RPMI7951 (cell line): ENCODE measurements at regions not wholly inside any gene's neighbourhood (a gene's known extent, or its start where the extent isn't known, plus 50 kb on each side); places are given as distances from the start of the nearest gene placed in this dataset.
"Not testable (repeated sequence)": the region's sequence is repeated elsewhere in the genome, so short reads cannot be mapped to it uniquely, and the experiment has no call there.

Experiments used
- DNase-seq: peaks from one replicate; pipeline ENCODE4 v3.0.0-alpha.2; 2012; ENCODE audit warnings: low read depth

DNA sequence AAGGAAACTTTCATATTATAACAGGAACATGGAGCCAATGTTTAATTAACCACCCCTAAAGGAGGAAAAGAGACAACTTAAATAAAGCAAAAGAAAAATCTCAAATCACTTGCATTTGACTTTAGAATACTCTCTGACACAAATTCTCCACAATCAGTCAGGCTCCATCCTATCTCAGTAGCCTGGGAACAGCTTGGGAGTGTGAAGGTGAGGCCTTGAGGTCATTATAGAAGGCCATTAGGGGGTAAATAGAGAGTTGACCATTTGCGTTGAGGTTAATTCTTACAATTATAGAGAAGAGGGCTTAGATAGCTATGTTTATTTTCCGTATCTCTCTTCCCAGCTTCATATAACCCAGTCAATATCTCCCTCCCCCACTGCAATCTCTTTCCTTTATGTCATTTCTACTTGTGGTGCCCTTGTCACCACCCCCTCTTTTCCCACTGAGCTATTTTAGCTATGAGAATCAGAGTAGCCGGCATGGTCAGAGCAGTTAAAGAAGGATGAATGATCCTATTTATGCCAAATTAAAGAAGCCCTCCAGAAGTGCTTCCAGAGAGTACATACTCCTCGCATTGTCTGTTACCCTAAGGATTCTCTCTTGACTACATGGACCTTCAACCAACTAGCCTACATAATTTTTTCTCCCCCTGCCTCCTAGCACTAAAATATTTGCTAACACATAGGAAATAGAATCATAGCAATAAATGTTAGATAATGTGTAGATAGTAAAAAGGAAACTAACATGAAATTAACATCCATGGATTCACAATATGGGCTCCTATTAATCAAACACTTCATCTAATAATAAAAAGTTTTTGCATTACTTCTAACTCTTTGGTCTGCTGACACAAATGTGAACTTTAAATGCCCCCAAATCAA is 135.2 kb upstream of the KRR1 start:
- no peak for DNase-seq

DNA sequence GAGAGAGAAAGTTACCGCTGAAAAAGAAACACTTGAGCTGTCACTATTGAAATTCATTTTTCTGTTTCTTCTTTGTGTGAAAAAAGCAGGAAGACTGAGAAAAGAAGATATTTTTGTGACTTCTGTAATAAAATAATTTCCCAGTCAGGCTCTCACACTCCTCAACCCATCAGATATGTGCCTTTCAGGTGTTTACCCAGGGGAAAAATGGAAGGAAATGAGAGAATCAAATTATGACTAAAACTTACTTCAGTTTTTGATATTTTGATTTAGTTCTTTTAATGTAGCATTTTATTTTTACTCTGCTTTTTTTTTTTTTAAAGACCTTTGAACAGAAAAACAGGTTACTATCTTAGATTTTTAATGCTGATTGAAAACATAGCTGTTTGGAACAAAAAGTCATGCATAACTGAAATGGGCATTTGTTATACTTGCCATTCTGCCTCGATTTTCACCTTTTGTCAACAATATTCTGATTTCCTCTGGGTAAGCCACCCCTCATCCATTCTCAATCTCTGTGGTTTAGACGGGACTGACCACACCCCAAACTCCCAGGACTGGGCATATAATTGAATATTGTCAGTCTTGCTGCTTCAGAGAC is 133.2 kb upstream of the KRR1 start:
- no peak for DNase-seq

DNA sequence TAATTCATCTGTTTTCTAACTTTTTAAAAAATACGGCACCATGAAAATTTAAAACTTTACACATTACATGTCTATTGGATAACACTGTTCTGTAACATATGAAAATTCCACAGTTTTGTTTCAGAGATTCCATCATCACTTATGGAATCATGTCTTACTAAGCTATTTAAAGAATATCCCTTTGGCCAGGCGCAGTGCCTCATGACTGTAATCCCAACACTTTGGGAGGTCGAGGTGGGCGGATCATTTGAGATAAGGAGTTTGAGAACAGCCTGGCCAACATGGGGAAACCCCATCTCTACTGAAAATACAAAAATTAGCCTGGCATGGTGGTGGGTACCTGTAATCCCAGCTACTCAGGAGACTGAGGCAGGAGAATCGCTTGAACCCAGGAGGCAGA is 131.7 kb upstream of the KRR1 start:
- DNase-seq = not testable (repeated sequence)

DNA sequence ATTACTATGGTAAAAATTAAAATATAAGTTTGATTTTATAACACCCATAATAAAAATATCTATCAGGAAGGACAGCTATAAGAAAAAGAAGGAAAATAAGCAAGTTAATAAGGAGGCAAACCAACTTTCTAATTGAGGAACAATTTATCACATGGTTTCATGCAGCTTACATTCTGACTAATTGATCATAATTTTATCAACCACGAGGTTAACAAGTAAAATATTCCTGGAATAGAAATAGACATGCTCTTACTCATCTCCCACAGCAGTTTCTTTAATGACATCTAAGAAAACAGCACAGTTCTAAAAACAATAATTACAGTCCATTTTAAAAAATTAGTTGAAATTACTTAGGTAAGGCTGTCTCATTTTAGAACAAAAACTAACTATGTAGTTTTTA is 130.8 kb upstream of the KRR1 start:
- DNase-seq = no peak

DNA sequence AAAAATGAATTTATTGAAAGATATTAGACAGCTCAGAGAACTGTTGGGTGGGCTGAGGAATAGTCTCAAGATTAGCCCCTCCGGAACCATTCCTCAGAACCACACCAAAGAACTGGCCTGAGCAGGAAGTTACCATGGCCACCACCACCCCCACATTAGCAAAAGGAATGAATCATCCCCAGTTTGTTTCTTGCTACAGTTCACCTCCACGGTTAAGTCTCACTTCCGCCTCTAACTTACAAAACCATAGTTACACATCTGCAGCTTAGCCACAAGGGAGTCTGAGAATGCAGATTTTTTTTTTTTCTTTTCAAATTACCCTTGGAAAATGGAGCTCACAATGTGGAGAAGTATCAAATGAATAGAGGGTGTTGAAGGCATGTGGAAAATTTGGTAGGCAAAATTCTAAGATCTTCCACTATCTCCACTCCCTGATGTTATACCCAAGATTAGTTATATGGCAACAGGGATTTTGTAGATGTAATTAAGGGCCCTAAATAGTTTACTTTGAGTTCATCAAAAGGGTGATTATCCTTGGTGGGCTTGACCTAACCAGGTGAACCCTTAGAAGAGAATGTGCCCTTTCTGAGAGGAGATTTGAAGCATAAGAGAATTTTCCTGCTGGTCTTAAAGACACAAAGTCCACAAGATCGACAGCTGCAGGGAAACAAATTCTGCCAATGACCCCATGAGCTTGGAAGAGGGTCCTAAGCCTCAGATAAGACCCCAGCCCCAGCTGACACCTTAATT is 129.8 kb upstream of the KRR1 start:
- peak; percentile 95 for DNase-seq

DNA sequence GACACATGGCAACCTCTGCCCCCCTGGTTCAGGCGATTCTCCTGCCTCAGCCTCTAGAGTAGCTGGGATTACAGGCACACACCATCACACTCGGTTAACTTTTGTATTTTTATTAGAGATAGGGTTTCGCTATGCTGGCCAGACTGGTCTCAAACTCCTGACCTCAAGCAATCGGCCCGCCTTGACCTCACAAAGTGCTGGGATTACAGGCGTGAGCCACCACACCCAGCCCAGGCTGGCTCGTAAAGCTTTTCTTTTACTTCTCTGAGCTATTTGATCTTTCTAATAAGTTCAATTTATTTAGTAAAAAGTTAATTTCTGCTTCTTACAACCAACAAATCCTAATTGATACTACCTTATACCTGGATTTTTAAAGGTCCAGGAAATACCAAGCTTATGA is 127.4 kb upstream of the KRR1 start:
- DNase-seq = no peak

DNA sequence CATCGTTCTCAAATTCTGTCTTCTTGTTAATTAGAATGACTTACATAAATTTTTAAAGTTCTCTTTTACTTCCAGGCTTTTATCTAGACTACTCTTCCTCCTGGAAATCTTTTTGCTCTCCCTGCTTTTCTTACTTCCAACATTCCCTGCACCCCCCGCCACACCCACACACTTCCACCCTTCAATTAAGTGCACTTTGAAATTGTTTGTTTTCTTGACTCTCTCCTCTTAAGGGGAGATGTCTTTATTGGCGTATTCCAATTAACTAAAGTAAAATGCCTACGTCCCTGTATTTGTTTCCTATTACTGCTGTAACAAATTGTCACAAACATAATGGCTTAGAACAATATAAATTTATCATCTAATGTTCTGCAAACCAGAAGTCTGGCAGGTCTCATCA is 125.2 kb upstream of the KRR1 start:
- DNase-seq = no peak

DNA sequence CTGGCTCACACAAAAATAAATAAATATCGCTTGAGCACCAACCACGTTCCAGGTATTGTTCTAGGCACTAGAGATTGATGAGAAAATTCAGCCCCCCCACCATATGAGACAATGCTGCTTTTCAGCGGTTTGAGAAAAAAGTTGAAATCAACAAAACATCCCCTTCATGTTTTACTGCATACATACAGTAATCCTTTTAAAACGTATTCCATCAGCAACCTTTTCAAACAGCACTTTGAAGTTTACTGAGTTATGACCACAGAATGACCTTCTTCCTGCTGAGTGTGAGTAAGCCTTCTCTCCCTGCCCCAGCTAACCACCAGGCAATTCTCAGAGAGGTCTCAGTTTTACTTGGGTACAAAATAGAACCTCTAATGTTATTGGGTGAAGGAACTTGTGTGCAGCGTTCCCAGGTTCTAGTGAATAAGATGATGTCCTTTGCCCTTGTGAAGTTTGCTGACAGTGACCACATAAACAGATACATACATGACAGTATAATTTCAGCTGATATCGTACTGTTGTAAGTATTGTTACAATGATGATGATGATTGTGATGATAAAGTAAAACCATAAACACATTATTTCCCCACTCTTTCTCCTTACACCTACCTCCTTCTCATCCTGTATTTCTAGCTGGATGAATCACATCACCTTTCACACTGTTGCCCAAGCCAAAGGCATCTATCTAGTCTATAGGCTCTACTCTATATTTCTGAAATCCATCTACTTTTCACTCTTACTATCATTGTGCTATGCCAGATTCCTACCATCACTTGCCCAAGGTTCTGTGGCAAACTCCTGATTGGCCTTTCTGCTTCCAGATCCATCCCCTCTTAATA is 124.4 kb upstream of the KRR1 start:
- peak; percentile 95 for DNase-seq

DNA sequence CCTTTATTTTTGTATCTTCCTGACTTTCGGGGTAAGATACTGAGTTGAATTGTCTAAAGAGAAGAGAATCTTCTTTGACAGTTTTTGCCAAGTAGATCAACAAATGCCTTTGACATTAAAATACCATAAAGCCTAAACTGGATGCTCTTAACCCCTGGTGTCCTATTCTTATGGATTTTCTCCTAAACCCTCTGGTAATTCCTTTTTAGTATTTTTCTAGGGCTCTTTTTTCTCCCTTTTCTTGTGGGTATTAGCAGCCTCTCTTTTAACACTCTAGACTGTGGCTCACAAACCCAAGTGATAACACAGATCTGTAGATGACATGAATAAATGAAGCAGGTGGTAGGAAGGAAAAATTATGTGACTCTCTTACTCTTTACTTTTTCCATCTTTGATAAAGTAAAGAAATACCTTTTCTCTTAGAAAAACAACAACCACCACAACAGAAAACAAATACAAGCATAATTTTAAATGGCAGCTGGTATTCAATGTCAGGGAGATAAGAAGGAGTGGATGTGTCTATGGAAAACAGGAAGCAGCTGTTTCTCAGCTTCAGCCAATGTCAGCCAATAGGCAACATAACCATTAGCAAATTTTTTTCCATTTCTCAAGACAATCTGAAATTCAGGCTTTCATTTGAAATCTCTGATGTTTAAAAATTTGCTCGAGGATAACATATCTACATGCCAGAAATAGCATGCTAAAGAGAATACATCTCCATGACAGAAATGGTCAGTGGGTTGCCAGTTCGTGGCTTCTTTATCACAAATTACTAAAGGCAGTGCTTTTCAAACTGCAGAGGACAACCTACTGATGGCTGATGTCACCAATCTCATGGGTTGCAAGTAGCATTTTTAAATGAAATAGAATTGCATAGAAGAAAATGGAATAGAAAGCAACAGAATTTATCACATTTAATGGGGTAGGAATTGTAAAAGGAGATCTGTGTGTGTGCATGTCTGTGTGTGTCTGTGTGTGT is 123.1 kb upstream of the KRR1 start:
- no peak for DNase-seq

DNA sequence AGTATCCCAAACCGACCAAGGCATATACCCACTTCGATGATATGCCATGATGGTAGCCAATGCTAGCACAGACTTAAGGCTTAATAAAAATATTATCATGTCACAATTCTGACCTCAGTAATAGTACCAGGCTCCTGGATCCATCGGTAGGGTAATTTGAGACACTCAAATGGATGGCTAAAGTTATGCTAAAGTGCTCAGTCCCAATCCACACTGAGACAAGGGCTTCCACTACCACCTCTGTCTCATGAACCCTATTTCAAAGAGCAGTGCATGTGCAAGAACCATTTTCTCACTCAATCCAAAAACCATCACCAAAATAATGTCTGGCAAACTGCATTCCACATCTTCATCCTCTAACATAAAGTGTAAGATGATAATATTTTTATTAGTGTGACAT is 122.4 kb upstream of the KRR1 start:
- no peak for DNase-seq

DNA sequence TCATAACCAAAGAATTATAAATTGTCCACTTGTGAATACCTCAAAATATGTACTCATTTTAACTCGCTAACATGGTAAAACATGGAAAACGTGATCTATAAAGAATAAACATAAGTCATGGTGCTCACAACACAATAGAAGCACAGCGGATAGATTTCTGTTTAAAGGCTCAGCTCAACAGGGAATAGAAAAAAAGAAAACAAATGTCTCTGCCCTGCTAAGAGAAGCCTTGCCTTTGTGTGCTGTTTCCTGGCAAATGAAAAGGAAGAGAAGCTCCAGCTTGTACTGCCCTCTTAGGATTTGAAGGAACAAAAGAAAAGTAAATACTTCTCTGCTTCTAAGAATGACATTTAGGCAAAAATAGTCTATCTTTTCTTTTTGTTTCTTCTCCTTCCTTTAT is 121.0 kb upstream of the KRR1 start:
- DNase-seq = no peak

DNA sequence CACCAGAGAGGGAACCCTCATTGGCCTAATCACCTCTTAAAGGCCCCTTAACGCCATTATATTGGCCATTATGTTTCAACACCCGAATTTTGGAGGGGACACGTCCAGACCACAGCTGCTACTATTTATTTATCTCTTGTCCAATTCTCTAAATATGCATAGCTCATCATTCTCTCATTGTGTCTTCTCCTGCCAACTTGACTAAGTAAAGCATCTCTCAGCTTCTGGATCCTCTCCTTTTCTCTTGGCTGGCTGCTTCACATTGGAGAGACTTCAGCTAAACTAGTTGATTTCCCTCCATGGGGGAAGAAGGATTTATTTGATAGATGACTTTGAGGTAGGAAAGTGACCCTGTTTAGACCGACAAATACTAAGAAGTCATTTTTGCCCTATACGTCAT is 120.4 kb upstream of the KRR1 start:
- DNase-seq = no peak

DNA sequence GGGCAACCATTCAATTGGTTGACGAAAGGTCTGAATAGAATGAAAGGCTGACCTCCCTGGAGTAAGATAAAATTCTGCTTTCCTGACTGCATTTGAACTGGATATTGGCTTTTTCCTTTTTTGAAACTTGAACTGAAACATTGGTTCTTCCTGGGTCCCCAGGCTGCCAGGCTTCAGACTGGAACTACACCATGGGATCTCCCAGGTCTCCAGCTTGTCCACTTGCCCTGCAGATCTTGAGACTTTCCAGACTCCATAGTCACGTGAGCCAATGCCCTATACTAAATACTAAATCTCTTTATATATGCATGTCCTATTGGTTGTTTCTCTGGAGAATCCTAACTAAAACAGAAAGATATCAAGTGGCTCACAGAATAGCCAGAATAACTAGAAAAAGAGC is 118.7 kb upstream of the KRR1 start:
- no peak for DNase-seq

DNA sequence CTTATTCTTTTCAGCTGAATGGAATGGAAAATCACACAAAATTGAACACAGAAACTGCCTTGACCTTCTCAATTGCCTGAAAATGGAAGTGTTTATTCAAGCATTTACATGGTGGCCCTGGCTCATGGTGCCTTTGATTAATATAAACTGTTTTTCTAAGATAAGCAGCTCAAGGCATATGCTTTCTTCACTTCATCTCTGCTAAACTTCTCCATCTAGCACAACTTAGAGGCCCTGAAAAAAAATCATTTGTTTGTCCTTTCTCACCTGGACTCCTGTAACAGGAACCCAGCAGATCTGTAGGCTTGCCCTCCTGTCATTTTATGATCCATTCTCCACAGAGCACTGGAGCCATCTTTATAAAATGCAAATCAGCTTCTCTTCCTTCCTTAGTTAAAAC is 117.5 kb upstream of the KRR1 start:
- DNase-seq = no peak

DNA sequence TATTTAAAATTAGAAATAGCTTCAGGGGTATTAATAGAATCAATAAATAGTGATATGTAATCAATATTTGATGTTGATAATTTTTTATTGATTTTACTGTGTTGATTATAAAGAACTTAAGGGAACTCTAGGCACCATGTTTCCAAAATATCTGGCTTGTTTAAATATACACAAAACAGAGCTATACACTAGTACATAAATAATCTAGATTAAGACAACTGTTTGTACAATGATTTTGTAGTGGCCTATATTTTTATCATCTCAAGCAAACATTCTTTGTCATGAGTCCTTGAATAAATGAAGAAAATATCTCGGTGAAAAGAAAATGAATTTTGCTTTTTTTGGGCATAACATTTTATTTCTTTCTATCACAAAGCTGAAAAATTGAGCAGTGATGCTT is 117.1 kb upstream of the KRR1 start:
- DNase-seq = no peak

DNA sequence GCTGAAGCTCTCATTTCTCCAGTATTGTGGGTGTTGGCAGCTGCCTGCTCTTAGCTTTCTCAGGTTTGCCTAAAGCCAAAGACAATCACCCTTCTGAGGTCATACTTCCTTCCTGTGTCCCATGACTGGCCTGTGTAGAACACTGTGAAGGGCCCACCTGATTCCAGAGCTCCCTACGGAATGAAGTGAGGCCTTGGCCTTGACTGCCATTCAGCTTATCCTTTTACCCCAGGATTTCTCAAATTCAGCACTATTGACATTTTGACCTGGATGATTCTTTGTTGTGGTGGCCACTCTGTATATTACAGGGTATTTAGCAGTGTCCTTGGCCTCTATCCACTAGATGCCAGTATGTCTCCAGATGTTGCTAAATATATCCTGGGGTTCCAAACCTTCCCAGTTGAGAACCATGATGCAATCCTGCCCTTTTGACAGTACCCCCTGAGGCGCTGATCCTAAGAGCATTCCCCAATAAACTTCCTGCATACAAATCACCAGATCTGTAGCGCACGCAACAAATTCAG is 112.3 kb upstream of the KRR1 start:
- DNase-seq = peak; percentile 96

DNA sequence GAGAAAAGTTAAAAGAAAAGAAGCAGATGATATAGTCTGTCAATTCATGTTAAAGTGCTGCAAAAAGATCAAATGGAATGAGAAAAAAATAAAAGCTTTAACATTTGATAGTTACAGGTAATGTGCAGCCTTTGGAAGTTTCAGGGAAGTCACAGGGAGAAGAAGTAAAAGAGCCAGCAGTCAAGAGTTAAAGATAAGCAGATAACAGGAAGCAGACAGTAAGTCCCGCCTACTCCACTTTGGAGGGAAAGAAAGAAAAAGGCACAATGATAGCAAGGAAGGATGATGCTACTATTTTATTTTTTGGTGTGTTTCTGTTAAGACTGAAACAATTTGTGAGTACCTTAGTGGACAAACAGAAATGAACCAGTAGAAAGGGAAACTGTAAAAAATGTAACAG is 111.1 kb upstream of the KRR1 start:
- peak; percentile 18 for DNase-seq

DNA sequence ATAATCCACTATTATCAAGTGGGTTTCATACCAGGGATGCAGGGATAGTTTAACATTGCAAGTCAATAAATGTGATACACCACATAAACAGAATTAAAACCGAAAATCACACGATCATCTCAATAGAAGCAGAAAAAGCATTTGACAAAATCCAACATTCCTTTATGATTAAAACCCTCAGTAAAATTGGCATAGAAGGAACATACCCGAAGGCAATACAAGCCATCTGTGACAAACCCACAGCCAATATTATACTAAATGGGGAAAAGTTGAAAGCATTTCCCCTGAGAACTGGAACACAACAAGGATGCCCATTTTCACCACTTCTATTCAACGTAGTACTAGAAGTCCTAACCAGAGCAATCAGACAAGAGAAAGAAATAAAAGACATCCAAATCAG is 103.0 kb upstream of the KRR1 start:
- DNase-seq = peak; percentile 83

DNA sequence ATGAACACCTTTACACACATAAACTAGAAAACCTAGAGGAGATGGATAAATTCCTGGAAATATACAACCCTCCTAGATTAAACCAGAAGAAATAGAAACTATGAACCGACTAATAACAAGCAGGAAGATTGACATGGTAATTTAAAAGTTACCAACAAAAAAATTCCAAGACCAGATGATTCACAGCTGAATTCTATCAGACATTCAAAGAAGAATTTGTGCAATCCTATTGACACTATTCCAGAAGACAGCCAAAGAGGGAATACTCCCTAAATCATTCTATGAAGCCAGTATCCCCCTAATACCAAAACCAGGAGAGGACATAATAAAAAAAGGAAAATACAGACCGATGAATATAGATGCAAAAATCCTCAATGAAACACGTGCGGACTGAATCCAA is 102.6 kb upstream of the KRR1 start:
- peak; percentile 60 for DNase-seq

DNA sequence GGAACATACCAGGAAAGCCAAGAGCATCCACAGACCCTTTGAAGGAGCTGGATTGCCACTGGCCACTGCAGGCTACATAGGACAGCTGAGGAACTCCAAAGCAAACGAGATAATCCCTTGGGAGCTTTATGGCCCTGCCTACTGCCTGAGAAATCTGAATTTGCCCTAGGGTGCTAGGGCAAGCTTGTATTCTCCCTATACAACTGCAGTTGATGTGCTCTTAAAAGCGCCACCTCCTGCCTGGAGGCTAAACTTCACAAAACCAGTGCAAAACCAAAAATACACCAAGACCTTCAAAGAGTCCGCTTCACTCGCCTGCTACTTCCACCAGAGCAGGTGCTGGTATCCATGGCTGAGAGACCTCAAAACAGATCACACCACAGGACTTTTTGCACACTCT is 99.6 kb upstream of the KRR1 start:
- no peak for DNase-seq

DNA sequence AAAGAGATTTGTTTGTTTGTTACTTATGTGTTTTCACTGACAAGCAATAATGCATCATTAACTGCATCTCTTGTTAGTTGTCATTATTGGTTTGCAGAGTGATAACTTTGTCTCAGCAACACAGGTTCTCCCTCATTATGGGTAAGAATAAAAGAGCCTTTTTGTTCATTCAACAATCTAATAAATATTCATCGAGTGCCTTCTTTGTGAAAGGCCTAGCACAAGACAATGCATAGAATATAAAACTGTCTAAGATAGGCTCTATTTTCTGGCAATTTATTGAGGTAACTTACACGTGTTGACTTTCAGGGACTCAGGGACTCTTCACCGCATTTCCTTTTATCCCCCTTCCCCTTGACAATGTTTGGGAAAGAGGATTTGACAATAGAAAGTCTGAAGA is 95.5 kb upstream of the KRR1 start:
- DNase-seq = no peak
